ENCODE measurements at regions not wholly inside any gene's neighbourhood (a gene's known extent, or its start where the extent isn't known, plus 50 kb on each side); places are given as distances from the start of the nearest gene placed in this dataset.

GRCh38 chr5:113776168-113776567 lies 262.7 kb downstream of the YTHDC2 start:
- DNase-seq (ENCODE audit: low read depth, low spot score) (no peak), ATAC-seq (no peak)
- H3K79me2 ChIP-seq (ENCODE audit: insufficient read depth, low read length): no peaks in the 10 kb centered on the region
- ChIA-PET RAD21 (ENCODE audit: low non-redundant PET in 1 of 2, low total read pairs in 2 of 2, uncharacterized antibody in 2 of 2, unreplicated experiment in 2 of 2) (no interaction called here), POLR2A (no interaction called here), CTCF (no interaction called here)
- no peaks in the 10 kb centered on the region for H3K9me2 ChIP-seq (ENCODE audit: insufficient read depth)
- no peak overlapping the region for H3K4me2 ChIP-seq (ENCODE audit: low read length)
- H3K9me3 ChIP-seq (ENCODE audit: control insufficient read depth in 1 of 2, insufficient read depth in 1 of 2, low read depth in 1 of 2, low read length in 2 of 2): no peaks in the 10 kb centered on the region
- H4K20me1 ChIP-seq (ENCODE audit: insufficient read depth): no peaks in the 10 kb centered on the region
- H3K4me3 ChIP-seq (replicated peaks in 1 of 2; ENCODE audit: low read depth in 1 of 2, low read length in 2 of 2): no peak overlapping the region
- H3K9ac ChIP-seq (ENCODE audit: low read length): no peak overlapping the region
- no peaks in the 10 kb centered on the region for H3K27me3 ChIP-seq (ENCODE audit: insufficient read depth, low read length)
- TF ChIP-seq EZH2phosphoT487 (IDR thresholded peaks at IDR 0.05; ENCODE audit: borderline replicate concordance) (no peak), CBX3 (IDR thresholded peaks at IDR 0.05; ENCODE audit: low read depth) (no peak), JUND (IDR thresholded peaks at IDR 0.05) (no peak)
- no peak overlapping the region for H2AFZ ChIP-seq (ENCODE audit: low read depth, low read length, poor library complexity, severe bottlenecking)
- BruUV-seq (replicated peaks): no TSS peak
- H3K4me1 ChIP-seq (ENCODE audit: control insufficient read depth in 1 of 2, insufficient read depth in 2 of 2, low read length in 2 of 2): no peaks in the 10 kb centered on the region
- no peaks in the 10 kb centered on the region for H3K36me3 ChIP-seq (ENCODE audit: control insufficient read depth in 1 of 2, insufficient read depth in 2 of 2, low read length in 2 of 2)
- no peak overlapping the region for H3K27ac ChIP-seq (ENCODE audit: low read depth, low read length)
- intact Hi-C loops (cut with micrococcal nuclease): no loop called here

- H4K20me1 ChIP-seq (ENCODE audit: insufficient read depth): no peaks in the 10 kb centered on the region
- intact Hi-C loops (cut with micrococcal nuclease): no loop called here
- POLR2A ChIA-PET: no interaction called here
- H3K79me2 ChIP-seq (ENCODE audit: insufficient read depth, low read length): no peaks in the 10 kb centered on the region
- no peaks in the 10 kb centered on the region for H3K9me2 ChIP-seq (ENCODE audit: insufficient read depth)
- RAD21 ChIA-PET (ENCODE audit: low non-redundant PET in 1 of 2, low total read pairs in 2 of 2, uncharacterized antibody in 2 of 2, unreplicated experiment in 2 of 2): no interaction called here
- no peaks in the 10 kb centered on the region for H3K9me3 ChIP-seq (ENCODE audit: control insufficient read depth in 1 of 2, insufficient read depth in 1 of 2, low read depth in 1 of 2, low read length in 2 of 2)
- no peaks in the 10 kb centered on the region for H3K4me1 ChIP-seq (ENCODE audit: control insufficient read depth in 1 of 2, insufficient read depth in 2 of 2, low read length in 2 of 2)
- no peaks in the 10 kb centered on the region for H3K27me3 ChIP-seq (ENCODE audit: insufficient read depth, low read length)
- H3K9ac ChIP-seq (ENCODE audit: low read length): no peak overlapping the region
- no peak overlapping the region for H3K4me2 ChIP-seq (ENCODE audit: low read length)
- no peak overlapping the region for H3K4me3 ChIP-seq (replicated peaks in 1 of 2; ENCODE audit: low read depth in 1 of 2, low read length in 2 of 2)
- CTCF ChIA-PET: no interaction called here
- no peak for TF ChIP-seq YY1 (IDR thresholded peaks at IDR 0.05; ENCODE audit: extremely low read depth, insufficient replicate concordance, low read depth, low read length)
- ATAC-seq (no peak), DNase-seq (ENCODE audit: low read depth, low spot score) (no peak)
- H3K36me3 ChIP-seq (ENCODE audit: control insufficient read depth in 1 of 2, insufficient read depth in 2 of 2, low read length in 2 of 2): no peaks in the 10 kb centered on the region
- no peak overlapping the region for H3K27ac ChIP-seq (ENCODE audit: low read depth, low read length)
- BruUV-seq (replicated peaks): no TSS peak
- no peak overlapping the region for H2AFZ ChIP-seq (ENCODE audit: low read depth, low read length, poor library complexity, severe bottlenecking)
Observed at GRCh38 chr5:113776832-113777525, 263.5 kb downstream of the YTHDC2 start.
